ENCODE measurements at regions not wholly inside any gene's neighbourhood (a gene's known extent, or its start where the extent isn't known, plus 50 kb on each side); places are given as distances from the start of the nearest gene placed in this dataset.

DNA sequence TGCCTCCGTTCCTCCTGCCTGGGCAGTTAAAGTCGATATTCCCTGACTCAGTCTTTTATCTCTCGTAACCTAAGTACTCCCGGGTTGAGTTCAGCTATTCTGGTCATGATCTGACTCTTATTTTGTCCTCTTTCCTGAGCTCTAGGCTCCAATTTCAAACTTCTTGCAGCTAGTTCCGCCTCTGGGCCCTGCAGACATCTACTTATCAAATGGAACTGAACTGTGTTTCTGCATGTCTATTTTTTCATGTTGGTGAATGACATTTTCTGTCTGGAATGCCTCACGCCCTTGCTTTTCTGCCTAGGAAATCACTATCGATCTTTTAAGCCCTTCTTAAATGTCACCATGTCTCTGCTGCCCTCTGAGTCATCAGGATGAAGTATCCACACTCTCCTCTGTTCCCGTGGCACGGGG is 101.5 kb downstream of the VAPA start:
- Histone ChIP-seq H3K4me1 (ENCODE audit: control insufficient read depth in 2 of 3, insufficient read depth in 2 of 3, low read depth in 1 of 3, low read length in 3 of 3) (no peaks in the 10 kb centered on the region), H3K9me3 (ENCODE audit: control insufficient read depth in 2 of 3, insufficient read depth in 1 of 3, low read length in 3 of 3) (no peaks in the 10 kb centered on the region), H3K27me3 (ENCODE audit: control insufficient read depth, insufficient read depth, low read length) (no peaks in the 10 kb centered on the region), H3K27ac (ENCODE audit: low read depth in 2 of 2, low read length in 2 of 2) (no peak overlapping the region), H3K9ac (ENCODE audit: low read length in 3 of 3) (no peak overlapping the region), H3K4me3 (ENCODE audit: low read length in 3 of 3) (no peak overlapping the region), H3K36me3 (ENCODE audit: control insufficient read depth in 2 of 3, insufficient read depth in 3 of 3, low read length in 3 of 3) (no peaks in the 10 kb centered on the region)
- intact Hi-C loops (cut with DNase I) = no loop called here
- FAIRE-seq = no peak
- TF ChIP-seq, protein P1, sequence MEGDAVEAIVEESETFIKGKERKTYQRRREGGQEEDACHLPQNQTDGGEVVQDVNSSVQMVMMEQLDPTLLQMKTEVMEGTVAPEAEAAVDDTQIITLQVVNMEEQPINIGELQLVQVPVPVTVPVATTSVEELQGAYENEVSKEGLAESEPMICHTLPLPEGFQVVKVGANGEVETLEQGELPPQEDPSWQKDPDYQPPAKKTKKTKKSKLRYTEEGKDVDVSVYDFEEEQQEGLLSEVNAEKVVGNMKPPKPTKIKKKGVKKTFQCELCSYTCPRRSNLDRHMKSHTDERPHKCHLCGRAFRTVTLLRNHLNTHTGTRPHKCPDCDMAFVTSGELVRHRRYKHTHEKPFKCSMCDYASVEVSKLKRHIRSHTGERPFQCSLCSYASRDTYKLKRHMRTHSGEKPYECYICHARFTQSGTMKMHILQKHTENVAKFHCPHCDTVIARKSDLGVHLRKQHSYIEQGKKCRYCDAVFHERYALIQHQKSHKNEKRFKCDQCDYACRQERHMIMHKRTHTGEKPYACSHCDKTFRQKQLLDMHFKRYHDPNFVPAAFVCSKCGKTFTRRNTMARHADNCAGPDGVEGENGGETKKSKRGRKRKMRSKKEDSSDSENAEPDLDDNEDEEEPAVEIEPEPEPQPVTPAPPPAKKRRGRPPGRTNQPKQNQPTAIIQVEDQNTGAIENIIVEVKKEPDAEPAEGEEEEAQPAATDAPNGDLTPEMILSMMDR (IDR thresholded peaks at IDR 0.05; ENCODE audit: borderline replicate concordance, extremely low read depth, insufficient read depth) = no peak
- peak in 1 of 5 donors; percentile 44 for DNase-seq

- intact Hi-C loops (cut with DNase I) = no loop called here
Observed at GRCh38 chr18:10015941-10016819, 102.4 kb downstream of the VAPA start.

GRCh38 chr18:10017043-10017442 is 103.2 kb downstream of the VAPA start:
- Histone ChIP-seq H3K9me3 (ENCODE audit: control insufficient read depth in 2 of 3, insufficient read depth in 1 of 3, low read length in 3 of 3) (no peaks in the 10 kb centered on the region), H3K9ac (ENCODE audit: low read length in 3 of 3) (no peak overlapping the region), H3K36me3 (ENCODE audit: control insufficient read depth in 2 of 3, insufficient read depth in 3 of 3, low read length in 3 of 3) (no peaks in the 10 kb centered on the region), H3K4me1 (ENCODE audit: control insufficient read depth in 2 of 3, insufficient read depth in 2 of 3, low read depth in 1 of 3, low read length in 3 of 3) (no peaks in the 10 kb centered on the region), H3K27ac (ENCODE audit: low read depth in 2 of 2, low read length in 2 of 2) (no peak overlapping the region), H3K4me3 (ENCODE audit: low read length in 3 of 3) (no peak overlapping the region), H3K27me3 (ENCODE audit: control insufficient read depth, insufficient read depth, low read length) (no peaks in the 10 kb centered on the region)
- TF ChIP-seq, protein P1 (IDR thresholded peaks at IDR 0.05; ENCODE audit: borderline replicate concordance, extremely low read depth, insufficient read depth) = no peak
- no peak for FAIRE-seq
- DNase-seq = no peak
- intact Hi-C loops (cut with DNase I) = no loop called here

More at GRCh38 chr18:10015941-10016819, 102.4 kb downstream of the VAPA start:
- Histone ChIP-seq H3K36me3 (ENCODE audit: control insufficient read depth in 2 of 3, insufficient read depth in 3 of 3, low read length in 3 of 3) (no peaks in the 10 kb centered on the region), H3K27me3 (ENCODE audit: control insufficient read depth, insufficient read depth, low read length) (no peaks in the 10 kb centered on the region), H3K4me3 (ENCODE audit: low read length in 3 of 3) (no peak overlapping the region), H3K4me1 (ENCODE audit: control insufficient read depth in 2 of 3, insufficient read depth in 2 of 3, low read depth in 1 of 3, low read length in 3 of 3) (no peaks in the 10 kb centered on the region), H3K9me3 (ENCODE audit: control insufficient read depth in 2 of 3, insufficient read depth in 1 of 3, low read length in 3 of 3) (no peaks in the 10 kb centered on the region), H3K27ac (ENCODE audit: low read depth in 2 of 2, low read length in 2 of 2) (no peak overlapping the region), H3K9ac (ENCODE audit: low read length in 3 of 3) (no peak overlapping the region)
- no peak for FAIRE-seq
- TF ChIP-seq, protein P1 (IDR thresholded peaks at IDR 0.05; ENCODE audit: borderline replicate concordance, extremely low read depth, insufficient read depth) = no peak
- DNase-seq = peak in 1 of 5 donors; percentile 9

Data from kidney (tissue), 13 donors.